ENCODE measurements at regions not wholly inside any gene's neighbourhood (a gene's known extent, or its start where the extent isn't known, plus 50 kb on each side); places are given as distances from the start of the nearest gene placed in this dataset.

DNA sequence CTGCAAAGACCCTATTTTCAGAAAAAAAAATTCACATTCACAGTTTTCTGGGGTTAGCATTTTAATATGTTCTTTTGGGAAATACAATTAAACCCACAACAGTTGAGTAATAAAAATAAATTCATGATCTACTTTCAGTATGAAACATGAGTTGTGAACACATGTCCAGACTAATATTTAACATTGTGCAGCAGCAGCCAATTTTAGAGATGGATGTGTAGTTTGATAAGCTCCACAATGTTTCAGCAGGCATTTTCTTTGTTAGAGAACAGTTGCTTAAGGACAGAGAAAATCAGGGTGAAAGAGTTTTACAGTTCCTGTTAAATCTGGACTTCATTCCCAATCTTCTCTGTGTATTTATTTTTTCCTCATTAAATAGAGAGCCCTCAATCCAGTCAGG, 519.5 kb downstream of the PIK3C3 start:
- no peak for TF ChIP-seq EZH2 (IDR thresholded peaks at IDR 0.05; ENCODE audit: low read length)
- TF ChIP-seq, protein P1, sequence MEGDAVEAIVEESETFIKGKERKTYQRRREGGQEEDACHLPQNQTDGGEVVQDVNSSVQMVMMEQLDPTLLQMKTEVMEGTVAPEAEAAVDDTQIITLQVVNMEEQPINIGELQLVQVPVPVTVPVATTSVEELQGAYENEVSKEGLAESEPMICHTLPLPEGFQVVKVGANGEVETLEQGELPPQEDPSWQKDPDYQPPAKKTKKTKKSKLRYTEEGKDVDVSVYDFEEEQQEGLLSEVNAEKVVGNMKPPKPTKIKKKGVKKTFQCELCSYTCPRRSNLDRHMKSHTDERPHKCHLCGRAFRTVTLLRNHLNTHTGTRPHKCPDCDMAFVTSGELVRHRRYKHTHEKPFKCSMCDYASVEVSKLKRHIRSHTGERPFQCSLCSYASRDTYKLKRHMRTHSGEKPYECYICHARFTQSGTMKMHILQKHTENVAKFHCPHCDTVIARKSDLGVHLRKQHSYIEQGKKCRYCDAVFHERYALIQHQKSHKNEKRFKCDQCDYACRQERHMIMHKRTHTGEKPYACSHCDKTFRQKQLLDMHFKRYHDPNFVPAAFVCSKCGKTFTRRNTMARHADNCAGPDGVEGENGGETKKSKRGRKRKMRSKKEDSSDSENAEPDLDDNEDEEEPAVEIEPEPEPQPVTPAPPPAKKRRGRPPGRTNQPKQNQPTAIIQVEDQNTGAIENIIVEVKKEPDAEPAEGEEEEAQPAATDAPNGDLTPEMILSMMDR (optimal IDR thresholded peaks at IDR 0.05 in 1 of 3, IDR thresholded peaks at IDR 0.05 in 1 of 3, conservative IDR thresholded peaks at IDR 0.05 in 1 of 3; ENCODE audit: extremely low read depth in 1 of 3, insufficient read depth in 2 of 3, low read length in 3 of 3) = no peak
- no peak overlapping the region for H3K4me3 ChIP-seq (ENCODE audit: control insufficient read depth in 2 of 3, extremely low read depth in 1 of 3, insufficient read depth in 2 of 3, low read depth in 1 of 3, low read length in 3 of 3)
- H2AFZ ChIP-seq (ENCODE audit: control insufficient read depth, low read length) = no peak overlapping the region
- H3K79me2 ChIP-seq (ENCODE audit: control insufficient read depth, insufficient read depth, low read length) = no peaks in the 10 kb centered on the region
- no peaks in the 10 kb centered on the region for H3K9me1 ChIP-seq (ENCODE audit: control insufficient read depth, extremely low read depth, insufficient read depth, low read length)
- H3K9me3 ChIP-seq (ENCODE audit: control insufficient read depth, low read depth, low read length) = no peaks in the 10 kb centered on the region
- H3K4me1 ChIP-seq (ENCODE audit: control insufficient read depth, extremely low read depth, insufficient read depth, low read length) = no peaks in the 10 kb centered on the region
- no peaks in the 10 kb centered on the region for H3K27me3 ChIP-seq (ENCODE audit: control insufficient read depth, extremely low read depth, insufficient read depth, low read length)
- H4K20me1 ChIP-seq (ENCODE audit: control insufficient read depth, extremely low read depth, insufficient read depth, low read length) = no peaks in the 10 kb centered on the region
- dilution Hi-C loops (cut with MboI; ENCODE audit: extremely low pct_ligation_motif_present, low sequenced_read_pairs) = no loop called here
- H3K27ac ChIP-seq (ENCODE audit: control insufficient read depth, insufficient read depth, low read length) = no peak overlapping the region
- H3K9ac ChIP-seq (ENCODE audit: control insufficient read depth, extremely low read depth, insufficient read depth, low read length) = no peak overlapping the region
- H3K36me3 ChIP-seq (ENCODE audit: control insufficient read depth in 2 of 2, extremely low read depth in 1 of 2, insufficient read depth in 2 of 2, low read length in 2 of 2) = no peaks in the 10 kb centered on the region
- no peak for DNase-seq (ENCODE audit: low read depth, low spot score)
- no peak overlapping the region for H3K4me2 ChIP-seq (ENCODE audit: control insufficient read depth, extremely low read depth, insufficient read depth, low read depth, low read length)
- FAIRE-seq = no peak

DNA sequence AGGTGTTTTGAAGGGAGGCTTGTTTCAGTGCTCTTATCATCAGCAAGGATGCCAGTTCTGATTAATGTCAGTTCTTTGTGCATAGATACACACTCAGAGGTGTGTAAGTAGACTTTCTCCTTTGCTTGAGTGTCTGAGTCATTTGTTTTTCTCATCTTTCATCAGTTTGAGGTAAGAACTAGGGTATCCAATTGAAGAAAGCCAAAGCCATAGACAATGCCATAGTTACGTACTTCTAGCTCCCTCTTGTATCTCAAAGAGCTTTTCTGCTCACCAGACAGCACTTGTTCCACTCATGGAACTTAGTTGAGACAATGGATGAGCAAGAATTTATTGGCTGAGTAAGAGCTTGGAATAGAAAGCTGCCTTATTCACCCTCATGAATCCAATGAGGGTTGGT, 520.1 kb downstream of the PIK3C3 start:
- Histone ChIP-seq H3K4me2 (ENCODE audit: control insufficient read depth, extremely low read depth, insufficient read depth, low read depth, low read length) (no peak overlapping the region), H4K20me1 (ENCODE audit: control insufficient read depth, extremely low read depth, insufficient read depth, low read length) (no peaks in the 10 kb centered on the region), H3K9me1 (ENCODE audit: control insufficient read depth, extremely low read depth, insufficient read depth, low read length) (no peaks in the 10 kb centered on the region), H2AFZ (ENCODE audit: control insufficient read depth, low read length) (no peak overlapping the region), H3K36me3 (ENCODE audit: control insufficient read depth in 2 of 2, extremely low read depth in 1 of 2, insufficient read depth in 2 of 2, low read length in 2 of 2) (no peaks in the 10 kb centered on the region), H3K79me2 (ENCODE audit: control insufficient read depth, insufficient read depth, low read length) (no peaks in the 10 kb centered on the region), H3K27me3 (ENCODE audit: control insufficient read depth, extremely low read depth, insufficient read depth, low read length) (no peaks in the 10 kb centered on the region), H3K4me3 (ENCODE audit: control insufficient read depth in 2 of 3, extremely low read depth in 1 of 3, insufficient read depth in 2 of 3, low read depth in 1 of 3, low read length in 3 of 3) (no peak overlapping the region), H3K4me1 (ENCODE audit: control insufficient read depth, extremely low read depth, insufficient read depth, low read length) (no peaks in the 10 kb centered on the region), H3K9me3 (ENCODE audit: control insufficient read depth, low read depth, low read length) (no peaks in the 10 kb centered on the region), H3K27ac (ENCODE audit: control insufficient read depth, insufficient read depth, low read length) (no peak overlapping the region), H3K9ac (ENCODE audit: control insufficient read depth, extremely low read depth, insufficient read depth, low read length) (no peak overlapping the region)
- FAIRE-seq (no peak), DNase-seq (ENCODE audit: low read depth, low spot score) (no peak)
- TF ChIP-seq, protein P1 (optimal IDR thresholded peaks at IDR 0.05 in 1 of 3, IDR thresholded peaks at IDR 0.05 in 1 of 3, conservative IDR thresholded peaks at IDR 0.05 in 1 of 3; ENCODE audit: extremely low read depth in 1 of 3, insufficient read depth in 2 of 3, low read length in 3 of 3) = no peak
- TF ChIP-seq EZH2 (IDR thresholded peaks at IDR 0.05; ENCODE audit: low read length) = no peak
- dilution Hi-C loops (cut with MboI; ENCODE audit: extremely low pct_ligation_motif_present, low sequenced_read_pairs) = no loop called here
